ENCODE measurements at regions not wholly inside any gene's neighbourhood (a gene's known extent, or its start where the extent isn't known, plus 50 kb on each side); places are given as distances from the start of the nearest gene placed in this dataset.

DNA sequence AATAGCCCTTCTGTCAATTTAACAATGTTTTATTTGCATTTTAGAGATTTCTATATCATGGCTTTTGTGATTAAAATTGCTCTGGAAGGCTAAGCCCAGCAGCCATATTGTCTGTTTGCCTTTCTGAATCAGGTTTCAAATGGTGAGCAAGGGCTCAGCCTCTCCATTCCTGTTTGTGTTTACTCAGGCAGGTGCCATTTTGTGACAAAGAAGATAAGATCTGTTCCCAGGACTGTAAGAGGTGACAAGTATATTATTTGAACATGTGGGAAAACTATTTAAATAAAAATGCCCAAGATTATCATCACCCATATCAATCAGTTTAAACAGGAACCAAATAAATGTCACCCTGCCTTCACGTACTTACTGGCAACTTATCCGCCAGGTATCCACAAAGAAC lies 641.3 kb upstream of the KLF4 start:
- peak; percentile 31 for DNase-seq

DNA sequence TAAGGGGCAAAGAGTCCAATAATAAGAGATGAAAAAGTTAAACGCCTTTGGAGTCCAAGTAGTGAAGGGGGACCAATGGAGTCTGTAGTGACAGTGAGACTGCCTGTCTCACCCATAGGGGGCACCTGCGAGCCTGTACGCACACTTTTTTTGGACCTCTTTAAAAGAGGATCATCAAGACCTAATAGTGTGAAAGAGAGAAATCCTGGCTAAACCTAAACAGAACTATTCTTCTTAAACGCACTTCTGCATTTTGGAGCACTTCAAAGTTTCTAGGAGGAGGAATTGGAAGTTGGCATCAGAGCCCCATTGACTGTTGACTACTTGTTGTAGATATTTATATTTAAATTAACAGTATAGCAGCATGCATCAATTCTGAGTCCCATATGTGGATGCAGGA lies 636.1 kb upstream of the KLF4 start:
- DNase-seq = no peak

DNA sequence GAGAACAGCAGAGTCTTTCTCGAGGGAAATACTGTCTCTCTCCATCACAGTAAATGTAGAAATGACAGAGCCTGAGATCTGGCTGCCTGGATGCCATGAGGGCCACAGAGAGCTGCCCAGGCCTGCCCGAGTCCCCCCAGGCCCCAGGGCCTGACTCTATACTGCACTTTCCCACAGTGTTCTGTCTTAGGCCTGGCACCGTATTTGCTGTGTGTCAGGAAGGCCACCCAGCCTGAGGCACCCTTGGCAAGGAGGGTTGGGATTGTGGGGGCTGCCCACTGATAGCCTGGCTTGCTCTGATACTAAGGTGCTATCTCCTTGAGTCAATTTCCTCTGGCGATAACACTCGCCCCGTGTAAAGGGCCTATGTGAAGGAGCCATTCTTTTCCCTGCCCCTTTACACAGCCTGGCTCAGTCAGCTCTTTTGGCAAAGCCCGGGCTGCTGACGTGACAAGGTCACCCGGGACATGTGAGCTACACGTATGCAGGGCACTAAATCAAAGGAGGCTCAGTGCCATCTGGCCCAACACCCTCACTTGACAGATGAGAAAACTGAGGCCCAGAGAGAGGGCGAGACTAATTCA lies 630.1 kb upstream of the KLF4 start:
- DNase-seq = no peak

DNA sequence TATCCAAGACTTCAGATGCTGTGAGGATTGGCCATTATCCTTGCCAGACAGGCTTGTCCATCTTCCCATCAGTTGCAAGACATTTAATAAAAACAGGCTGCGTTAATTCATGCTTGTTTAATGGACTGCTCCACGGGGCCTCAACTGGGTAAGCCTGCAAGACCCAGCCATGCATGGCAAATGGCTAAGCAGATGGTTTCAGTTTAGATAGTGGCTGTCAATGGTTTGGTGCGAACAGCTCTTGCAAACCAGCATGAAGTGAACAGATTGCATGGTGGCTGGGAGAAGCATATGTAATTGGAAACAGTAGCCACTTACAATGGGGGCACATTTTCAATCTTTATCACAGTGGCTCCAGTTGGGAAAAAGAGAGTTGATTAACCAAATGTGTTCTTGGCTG lies 628.2 kb upstream of the KLF4 start:
- DNase-seq = no peak

GRCh38 chr9:108117306-108117705 lies 627.7 kb upstream of the KLF4 start:
- no peak for DNase-seq

GRCh38 chr9:108113596-108113995 lies 624.0 kb upstream of the KLF4 start:
- DNase-seq = no peak

DNA sequence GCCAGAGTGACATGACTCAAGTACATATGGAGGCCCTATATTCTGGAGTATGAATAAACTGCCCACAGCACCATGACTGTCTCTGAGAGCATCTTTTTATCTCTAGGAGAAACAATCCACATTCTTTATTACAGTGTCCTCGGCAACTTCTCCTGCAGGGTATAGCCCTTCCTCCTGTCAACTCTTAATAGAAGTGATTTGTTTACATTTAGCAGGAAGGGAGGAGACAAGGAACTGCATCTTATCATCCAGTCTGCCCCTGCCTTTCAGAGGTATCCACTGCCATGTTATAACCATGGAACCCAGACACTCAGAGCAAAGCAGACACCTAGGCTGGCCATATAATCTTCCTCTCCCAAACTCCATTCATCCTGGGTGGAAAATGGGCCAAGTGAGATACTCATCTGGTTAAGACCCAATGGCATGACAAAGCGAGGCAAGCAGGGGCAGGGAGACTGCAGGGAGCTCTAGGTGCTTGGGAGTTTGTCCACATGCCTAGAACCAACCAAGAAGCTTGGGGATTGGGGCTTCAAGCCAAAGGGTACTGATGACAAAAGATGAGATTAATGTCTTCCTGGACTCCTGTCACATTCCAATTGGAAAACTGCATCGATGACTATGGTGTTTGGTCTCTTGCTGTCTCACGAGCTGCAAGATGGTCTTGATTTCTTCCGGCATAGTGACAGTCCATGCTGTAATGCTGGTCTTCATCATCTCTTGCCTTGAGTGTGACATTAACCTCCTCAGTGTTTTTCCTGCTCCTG lies 620.5 kb upstream of the KLF4 start:
- DNase-seq = no peak

DNA sequence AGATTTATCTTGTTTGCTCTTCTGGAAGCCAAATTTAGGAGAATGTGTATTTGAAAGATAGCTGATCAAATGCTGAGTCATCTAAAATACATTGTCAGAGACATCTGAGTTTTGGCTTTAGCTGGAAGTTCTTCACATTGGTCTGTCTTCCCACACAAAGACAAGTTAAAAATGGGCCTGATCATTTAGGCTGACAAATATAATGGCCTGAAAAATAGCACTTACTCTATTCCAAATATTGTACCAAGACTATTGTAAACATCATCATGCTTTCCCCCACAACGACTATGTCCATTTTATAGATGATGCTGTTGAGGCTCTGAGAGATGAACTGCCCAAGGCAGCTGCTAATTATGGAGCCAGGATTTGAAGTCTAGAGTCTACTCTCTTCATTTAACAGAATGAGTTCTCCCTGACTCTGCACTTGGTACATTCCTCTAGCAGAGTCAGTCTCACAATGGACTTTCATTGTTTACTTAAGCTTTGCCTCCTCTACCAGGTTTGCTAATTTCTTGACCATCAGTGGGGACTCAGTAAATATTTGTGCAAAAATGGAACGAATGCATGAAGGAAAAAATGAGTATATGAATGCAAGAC lies 619.4 kb upstream of the KLF4 start:
- no peak for DNase-seq

DNA sequence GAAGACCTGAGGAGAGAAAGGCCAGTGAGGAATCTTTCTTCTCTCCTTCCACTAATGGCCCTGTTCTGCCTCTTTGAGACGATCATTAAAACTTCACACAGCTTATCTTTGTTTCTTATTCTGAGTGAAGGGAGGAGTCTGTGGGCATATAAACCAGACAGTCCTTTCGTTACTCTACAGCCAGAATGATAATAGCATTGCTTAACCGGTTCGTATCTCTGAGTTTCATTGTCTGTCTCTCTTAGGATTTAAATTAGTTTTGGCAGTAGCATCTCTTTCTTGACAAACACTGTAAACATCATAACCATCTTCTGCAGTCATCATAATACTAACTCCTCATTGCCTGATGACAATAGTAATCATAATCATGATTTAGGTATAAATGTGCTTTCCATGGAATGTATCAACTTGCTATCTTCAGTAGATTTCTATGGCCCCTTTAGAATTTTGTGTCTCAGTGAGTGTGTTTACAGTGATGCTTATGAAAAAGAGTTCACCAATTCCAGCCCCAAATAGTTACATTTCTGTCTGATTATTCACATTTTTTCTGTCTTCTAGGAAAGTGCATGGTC lies 618.8 kb upstream of the KLF4 start:
- no peak for DNase-seq

- no peak for DNase-seq
Measured at GRCh38 chr9:108105885-108106284, 616.3 kb upstream of the KLF4 start.

GRCh38 chr9:108104991-108105390 lies 615.4 kb upstream of the KLF4 start:
- no peak for DNase-seq

- no peak for DNase-seq
Measured at GRCh38 chr9:108103046-108103693, 613.6 kb upstream of the KLF4 start.

GRCh38 chr9:108101410-108101809 lies 611.8 kb upstream of the KLF4 start:
- DNase-seq = no peak

DNA sequence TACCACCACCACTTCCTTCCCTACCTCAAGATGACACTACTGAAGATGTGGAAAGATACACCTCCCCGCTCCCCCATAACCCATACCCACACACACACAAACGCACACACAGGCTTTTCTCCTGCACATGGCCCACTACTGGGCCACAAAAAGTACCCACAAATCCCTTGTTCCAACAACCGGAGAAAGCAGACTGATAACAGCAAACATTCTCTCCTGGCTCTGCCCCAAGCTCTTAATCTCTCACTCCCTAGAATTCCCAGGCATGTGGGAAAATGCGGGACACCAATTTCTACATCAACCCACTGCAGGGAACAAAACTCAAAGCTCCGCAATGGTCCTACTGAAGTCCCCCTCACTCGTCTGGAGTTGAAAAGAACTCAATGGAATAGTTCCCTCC lies 611.0 kb upstream of the KLF4 start:
- no peak for DNase-seq

DNA sequence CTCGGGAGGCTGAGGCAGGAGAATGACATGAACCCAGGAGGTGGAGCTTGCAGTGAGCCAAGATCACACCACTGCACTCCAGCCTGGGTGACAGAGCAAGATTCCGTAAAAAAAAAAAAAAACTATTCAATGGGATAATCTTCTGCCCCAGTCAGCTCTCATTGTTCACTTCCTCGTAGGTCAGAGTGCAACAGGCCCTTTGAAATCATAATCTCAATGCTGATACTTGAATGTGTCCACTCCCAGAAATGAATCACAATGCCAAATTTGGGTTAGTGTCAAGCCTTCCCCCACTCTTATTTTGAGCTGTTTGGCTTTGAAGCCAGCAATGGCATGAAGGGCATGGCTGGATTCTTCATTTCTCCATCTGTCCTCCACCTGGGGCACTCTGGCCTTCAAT lies 610.3 kb upstream of the KLF4 start:
- no peak for DNase-seq

- DNase-seq = no peak
Measured at GRCh38 chr9:108095496-108095895, 605.9 kb upstream of the KLF4 start.

DNA sequence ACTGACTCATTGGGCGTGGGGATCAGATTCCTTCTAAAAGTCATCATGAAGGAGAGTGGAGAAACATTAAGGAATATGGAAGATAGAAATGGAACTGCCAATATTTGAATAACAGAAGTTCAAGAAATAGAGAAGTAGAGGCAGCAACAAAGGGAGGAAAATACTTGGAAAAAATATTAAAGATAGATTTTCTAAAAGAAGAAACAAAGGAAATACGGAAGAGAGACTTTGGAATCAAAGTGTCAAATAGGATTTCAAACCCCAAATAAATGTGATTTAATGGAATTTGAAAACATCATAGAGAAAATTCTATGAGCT lies 605.1 kb upstream of the KLF4 start:
- no peak for DNase-seq

DNA sequence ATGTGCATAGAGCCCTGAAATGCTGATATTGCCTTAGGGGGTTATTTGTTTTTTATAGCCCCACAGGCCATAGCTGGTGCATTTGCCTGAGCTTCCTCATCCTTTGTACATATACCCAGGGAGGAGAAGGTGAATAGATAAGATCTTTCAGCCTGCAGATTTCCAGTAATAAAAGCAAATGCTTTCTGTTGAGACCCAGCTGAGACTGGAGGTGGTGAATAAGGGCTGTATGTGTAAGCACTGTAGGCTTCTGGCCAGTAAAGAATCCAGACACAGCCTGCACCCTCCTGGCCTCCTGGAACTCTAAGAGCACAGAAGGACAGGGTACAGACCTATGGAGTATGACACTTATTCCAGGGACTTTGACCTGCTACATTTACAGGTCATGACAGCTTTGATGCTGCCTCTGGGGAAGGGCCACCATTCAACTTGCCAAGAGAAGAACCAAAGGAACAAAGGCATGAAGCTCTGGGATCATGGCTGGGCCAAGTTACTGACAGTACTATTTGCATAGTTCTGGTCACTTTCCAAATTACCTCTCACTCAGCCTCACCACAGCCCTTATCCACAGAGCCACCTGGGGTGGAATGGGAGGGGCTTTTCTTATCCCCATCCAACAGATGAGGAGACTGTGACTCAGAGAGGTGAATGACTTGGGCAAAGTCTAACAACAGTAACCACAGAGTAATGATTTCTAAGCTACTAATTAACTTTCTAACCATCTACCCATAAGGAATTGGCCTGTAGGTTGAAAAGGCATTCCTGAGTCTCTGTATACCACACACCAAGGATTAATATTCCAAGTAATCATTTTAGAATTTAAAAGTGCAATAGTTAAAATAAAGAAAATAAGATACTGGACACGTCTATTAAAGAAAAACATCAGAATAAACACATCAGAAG lies 604.5 kb upstream of the KLF4 start:
- no peak for DNase-seq

- DNase-seq = no peak
Measured at GRCh38 chr9:108088916-108089315, 599.3 kb upstream of the KLF4 start.

DNA sequence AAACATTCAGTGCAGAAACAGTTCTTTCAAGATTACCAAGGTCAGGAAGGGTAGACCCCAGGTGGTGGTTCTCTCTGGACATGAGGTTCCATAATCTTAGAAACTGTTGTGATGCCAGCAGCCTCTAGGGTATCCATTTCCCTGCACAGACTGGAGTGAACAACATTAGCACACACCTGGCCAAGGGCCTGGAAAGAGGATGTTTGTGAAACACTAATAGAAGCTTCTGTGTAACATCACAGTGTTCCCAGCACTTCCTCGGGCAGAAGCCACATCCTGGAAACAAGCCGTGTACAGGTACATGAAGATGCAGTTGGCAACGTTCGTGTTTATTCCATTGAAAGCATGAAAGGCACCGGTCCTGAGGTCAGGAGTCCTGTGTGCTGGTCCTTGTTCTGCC lies 598.2 kb upstream of the KLF4 start:
- DNase-seq = no peak

GRCh38 chr9:108086624-108087023 lies 597.1 kb upstream of the KLF4 start:
- DNase-seq = no peak

- no peak for DNase-seq
Measured at GRCh38 chr9:108085294-108085693, 595.7 kb upstream of the KLF4 start.
